ENCODE measurements at regions not wholly inside any gene's neighbourhood (a gene's known extent, or its start where the extent isn't known, plus 50 kb on each side); places are given as distances from the start of the nearest gene placed in this dataset.
"Not testable (repeated sequence)": the region's sequence is repeated elsewhere in the genome, so short reads cannot be mapped to it uniquely, and the experiment has no call there.

DNA sequence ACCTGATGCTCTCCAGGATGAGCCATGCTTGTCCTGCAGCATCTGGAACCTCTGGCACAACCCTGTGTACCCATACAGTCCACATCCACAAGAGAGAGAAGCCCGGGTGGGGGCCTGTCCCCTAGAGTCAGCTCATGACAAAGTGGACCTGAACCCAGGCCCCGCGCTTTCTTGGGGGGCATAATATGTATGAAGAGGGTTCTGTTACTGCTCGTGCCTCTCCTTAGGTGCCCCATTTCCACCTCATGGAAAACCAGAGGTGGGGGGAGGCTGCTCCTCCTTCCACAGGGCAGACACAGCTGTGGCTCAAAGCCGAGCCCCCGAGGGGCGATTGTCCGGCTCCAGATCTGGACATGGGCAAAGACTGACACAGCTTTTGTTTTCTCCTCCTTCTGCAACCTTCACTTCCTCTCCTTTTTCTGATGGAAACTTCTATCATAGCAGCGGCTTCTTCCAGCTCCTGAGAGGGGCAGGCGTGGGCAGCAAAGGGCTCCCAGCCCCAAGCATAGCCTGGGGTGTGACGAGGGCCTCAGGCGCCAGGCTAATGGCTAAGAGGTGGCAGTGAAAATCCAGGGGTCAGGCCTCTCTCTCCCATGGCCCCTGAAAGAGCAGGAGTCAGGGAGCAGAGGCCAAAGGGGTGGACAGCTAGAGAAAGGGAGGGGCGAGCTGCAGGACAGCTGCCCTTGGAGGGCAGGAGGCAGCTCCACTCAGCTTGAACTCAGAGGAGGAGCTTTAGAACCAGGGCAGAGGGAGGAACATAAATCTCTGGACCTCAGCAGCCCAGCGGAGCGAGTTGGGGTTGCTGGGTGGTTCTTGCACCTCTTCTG, 155.5 kb downstream of the ZFP36L2 start:
- no peak for DNase-seq

- DNase-seq: no peak
Observed at GRCh38 chr2:43070030-43070429, 156.4 kb downstream of the ZFP36L2 start.

GRCh38 chr2:43068631-43069517, 157.5 kb downstream of the ZFP36L2 start:
- no peak for DNase-seq

DNA sequence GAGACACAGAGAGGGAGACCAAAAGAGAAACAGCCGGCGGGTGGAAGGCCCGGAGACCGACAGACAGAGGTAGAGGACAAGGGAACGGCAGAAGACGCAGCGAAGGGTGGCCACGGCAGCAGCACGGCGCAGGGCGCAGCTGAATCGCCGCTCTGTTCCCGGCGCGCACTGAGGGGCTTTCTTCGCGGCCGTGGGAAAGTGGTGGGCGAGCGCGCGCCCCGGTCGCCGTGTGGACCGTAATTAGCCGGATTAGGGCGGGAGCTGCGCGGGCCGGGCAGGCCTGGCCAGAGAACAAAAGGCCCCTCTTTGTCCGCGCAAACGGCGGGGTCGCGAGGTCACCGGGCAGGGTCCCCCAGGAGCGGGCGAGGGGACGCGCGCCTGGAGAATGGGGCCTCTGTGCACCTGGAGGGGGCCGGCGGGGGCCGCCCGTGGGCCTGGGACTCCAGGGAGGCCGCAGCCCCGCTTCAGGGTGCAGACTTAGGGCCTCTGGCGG, 158.3 kb downstream of the ZFP36L2 start:
- no peak for DNase-seq

- DNase-seq: no peak
Observed at GRCh38 chr2:43067254-43068040, 159.0 kb downstream of the ZFP36L2 start.

- not testable (repeated sequence) for DNase-seq
Observed at GRCh38 chr2:43066541-43067253, 159.7 kb downstream of the ZFP36L2 start.

GRCh38 chr2:43065871-43066270, 160.5 kb downstream of the ZFP36L2 start:
- no peak for DNase-seq

GRCh38 chr2:43065036-43065435, 161.4 kb downstream of the ZFP36L2 start:
- DNase-seq: no peak

DNA sequence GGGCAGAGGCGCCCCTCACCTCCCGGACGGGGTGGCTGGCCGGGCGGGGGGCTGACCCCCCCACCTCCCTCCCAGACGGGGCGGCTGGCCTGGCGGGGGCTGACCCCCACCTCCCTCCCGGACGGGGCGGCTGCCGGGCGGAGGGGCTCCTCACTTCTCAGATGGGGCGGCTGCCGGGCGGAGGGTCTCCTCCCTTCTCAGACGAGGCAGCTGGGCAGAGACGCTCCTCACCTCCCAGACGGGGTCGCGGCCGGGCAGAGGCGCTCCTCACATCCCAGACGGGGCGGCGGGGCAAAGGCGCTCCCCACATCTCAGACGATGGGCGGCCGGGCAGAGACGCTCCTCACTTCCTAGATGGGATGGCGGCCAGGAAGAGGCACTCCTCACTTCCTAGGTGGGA, 163.3 kb downstream of the ZFP36L2 start:
- not testable (repeated sequence) for DNase-seq

- no peak for DNase-seq
Observed at GRCh38 chr2:43062058-43062457, 164.3 kb downstream of the ZFP36L2 start.

DNA sequence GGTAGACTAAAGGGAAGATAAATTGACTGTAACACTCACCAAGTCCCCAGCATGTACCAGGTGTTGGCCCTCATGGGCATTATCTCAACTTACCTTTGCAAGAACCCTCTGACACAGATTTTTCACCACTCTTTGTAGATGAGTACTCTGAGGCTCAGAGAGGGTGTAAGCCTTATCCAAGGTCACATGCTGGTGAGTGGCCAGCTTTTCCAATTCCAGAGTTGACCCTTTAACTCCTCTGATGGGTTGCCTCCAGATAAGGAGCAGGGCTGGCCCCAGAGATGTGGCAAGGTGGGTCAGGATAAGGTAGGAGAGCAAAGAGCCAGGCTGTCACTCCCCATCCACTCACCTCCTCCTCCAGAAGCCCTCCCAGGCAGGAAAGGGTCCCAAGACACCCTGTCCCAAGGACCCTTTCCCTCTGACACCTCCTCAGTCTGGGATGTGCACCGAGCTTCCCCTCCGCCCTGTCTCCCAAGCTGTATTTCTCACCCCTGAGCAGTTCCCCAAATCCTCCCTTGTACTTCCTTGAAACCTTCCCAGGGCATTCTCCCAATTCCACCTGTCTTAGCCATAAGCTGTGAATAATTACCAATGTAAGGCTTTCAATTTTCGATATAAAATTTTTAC, 165.9 kb downstream of the ZFP36L2 start:
- DNase-seq: no peak

DNA sequence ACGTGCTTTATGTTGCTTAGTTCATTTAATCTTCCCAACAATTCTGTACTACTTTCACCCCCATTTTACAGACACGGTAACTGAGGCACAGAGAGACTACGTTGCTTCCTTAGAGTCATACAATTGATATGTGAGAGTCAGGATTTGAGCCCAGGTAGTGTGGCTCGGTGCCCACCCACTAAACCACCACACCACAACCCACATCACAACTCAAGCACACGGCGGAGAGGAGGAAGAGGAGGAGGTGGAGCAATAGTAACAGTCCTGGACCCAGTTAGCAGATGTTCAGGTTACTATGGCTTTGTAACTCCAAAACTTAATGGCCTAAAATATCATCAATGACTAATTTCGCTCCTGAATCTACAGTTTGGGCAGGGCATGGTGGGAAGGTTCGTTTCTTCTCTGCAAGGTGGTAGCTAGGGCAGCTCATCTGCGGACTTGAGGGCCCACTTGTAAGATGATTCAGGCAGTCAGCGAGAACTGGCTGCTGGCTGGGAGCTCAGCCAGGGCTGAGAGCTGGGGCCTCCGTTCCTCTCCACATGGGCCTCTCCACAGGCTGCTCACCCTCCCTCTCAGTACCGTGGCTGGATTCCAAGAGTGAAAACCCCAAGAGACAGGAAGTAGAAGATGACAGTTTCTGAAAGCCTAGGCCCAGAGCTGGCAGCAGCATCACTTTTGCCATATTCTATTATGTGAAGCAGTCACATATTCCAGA, 167.1 kb downstream of the ZFP36L2 start:
- DNase-seq: peak; percentile 95

DNA sequence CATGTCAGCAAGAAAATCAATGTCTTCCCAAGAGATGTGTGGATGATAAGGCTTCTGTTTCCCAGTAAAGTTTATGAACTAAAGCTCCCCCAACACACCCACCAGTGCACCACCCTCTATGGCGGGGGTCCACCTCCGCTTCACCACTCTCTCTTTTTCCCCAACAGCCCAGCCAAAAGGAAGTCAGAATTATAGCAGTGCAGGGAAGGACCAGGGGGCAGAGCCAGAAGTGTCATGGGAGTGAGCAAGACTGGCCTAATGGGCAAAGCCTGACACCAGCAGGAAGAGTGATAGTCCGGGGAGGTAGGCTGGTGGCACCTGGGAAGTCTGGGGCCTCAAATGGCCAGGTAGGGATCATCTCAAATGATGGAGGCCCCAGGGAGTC, 167.7 kb downstream of the ZFP36L2 start:
- no peak for DNase-seq

- no peak for DNase-seq
Observed at GRCh38 chr2:43057742-43058725, 168.4 kb downstream of the ZFP36L2 start.

DNA sequence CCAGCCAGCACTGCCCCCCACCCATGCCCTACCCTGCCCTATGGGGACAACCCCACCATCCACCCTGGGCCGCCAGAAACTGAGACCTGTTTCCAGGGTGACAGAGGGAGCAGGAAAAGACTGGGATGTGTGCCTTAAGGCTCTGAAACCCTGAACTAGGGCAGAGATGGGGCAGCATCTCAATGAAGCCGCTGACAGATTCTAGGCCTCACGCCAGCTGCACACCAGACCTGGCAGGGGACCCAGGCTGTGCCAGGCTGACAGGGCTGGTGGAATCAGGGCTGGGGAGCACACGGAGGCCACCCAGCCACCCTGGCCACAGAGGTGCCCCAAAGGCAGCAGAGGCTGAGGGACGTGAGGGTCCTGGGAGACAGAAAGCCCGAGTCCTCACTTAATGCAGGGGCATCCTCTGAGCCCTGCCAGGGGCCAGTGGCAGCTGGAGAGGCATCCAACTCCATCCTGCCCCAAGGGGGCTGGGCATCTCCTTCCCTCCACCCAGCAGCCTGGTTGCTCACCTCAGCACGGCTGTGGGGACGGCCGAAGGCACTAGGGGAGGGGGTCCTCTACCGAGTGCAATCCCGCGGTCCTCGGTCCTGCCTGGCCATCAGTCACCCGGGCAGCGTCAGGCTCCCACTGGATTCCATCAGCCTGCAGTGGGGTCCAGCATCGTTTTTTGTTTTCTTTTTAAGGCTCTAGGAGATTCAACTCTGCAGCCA, 169.2 kb downstream of the ZFP36L2 start:
- peak; percentile 50 for DNase-seq

GRCh38 chr2:43055985-43056384, 170.4 kb downstream of the ZFP36L2 start:
- no peak for DNase-seq

GRCh38 chr2:43055086-43055912, 171.1 kb downstream of the ZFP36L2 start:
- DNase-seq: no peak

- peak; percentile 51 for DNase-seq
Observed at GRCh38 chr2:43054367-43054766, 172.0 kb downstream of the ZFP36L2 start.

Data from tongue (tissue), 1 donor.